ENCODE measurements at regions not wholly inside any gene's neighbourhood (a gene's known extent, or its start where the extent isn't known, plus 50 kb on each side); places are given as distances from the start of the nearest gene placed in this dataset.

DNA sequence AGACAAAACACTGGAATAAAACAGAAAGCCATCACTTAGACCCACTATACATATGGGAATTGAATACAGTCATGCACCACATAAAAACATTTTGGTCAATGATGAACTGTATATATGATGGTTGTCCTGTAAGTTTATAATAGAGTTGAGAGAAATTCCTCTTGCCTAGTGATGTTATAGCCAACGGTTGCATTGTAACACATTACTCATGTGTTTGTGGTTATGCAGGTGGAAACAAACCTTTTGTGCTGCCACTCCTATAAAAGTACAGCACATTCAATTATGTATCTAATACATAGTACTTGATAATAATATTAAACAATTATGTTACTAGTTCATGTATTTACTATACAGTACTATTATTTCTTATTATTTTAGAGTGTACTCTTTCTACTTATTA lies 381.2 kb upstream of the MBL2 start:
- Histone ChIP-seq H3K36me3 (no peaks in the 10 kb centered on the region), H3K4me3 (no peak overlapping the region), H3K27ac (no peak overlapping the region), H3K9me3 (peaks cover 0 to 10% of the 10 kb centered on the region in 2 donors), H3K4me1 (no peaks in the 10 kb centered on the region), H3K27me3 (no peaks in the 10 kb centered on the region)
- TF ChIP-seq, protein P1, sequence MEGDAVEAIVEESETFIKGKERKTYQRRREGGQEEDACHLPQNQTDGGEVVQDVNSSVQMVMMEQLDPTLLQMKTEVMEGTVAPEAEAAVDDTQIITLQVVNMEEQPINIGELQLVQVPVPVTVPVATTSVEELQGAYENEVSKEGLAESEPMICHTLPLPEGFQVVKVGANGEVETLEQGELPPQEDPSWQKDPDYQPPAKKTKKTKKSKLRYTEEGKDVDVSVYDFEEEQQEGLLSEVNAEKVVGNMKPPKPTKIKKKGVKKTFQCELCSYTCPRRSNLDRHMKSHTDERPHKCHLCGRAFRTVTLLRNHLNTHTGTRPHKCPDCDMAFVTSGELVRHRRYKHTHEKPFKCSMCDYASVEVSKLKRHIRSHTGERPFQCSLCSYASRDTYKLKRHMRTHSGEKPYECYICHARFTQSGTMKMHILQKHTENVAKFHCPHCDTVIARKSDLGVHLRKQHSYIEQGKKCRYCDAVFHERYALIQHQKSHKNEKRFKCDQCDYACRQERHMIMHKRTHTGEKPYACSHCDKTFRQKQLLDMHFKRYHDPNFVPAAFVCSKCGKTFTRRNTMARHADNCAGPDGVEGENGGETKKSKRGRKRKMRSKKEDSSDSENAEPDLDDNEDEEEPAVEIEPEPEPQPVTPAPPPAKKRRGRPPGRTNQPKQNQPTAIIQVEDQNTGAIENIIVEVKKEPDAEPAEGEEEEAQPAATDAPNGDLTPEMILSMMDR (IDR thresholded peaks at IDR 0.05) = no peak
- no peak for DNase-seq (ENCODE audit: low spot score)

DNA sequence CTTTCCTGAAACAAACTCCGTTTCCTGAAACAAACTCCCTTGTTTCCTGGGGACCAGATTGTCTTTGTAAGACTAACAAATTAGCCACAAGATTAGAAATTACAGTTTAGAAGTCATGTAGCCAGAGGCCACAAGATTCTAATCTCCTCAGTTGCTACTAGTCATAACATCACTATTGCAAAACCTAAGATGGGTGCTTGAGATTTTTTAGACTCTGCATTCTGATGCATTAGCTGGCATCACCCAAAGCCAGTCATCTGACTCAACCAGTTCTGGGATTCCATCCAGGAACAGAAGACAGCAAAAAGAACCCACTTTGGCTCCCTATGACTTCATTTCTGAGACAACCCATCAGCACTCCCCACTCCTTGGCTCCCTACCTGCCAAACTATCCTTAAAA lies 367.9 kb upstream of the MBL2 start:
- H3K9me3 ChIP-seq = no peaks in the 10 kb centered on the region
- H3K4me1 ChIP-seq = no peaks in the 10 kb centered on the region
- H3K36me3 ChIP-seq = no peaks in the 10 kb centered on the region
- TF ChIP-seq, protein P1 (IDR thresholded peaks at IDR 0.05) = no peak
- no peak overlapping the region for H3K27ac ChIP-seq
- H3K4me3 ChIP-seq = no peak overlapping the region
- H3K27me3 ChIP-seq = no peaks in the 10 kb centered on the region
- no peak for DNase-seq (ENCODE audit: low spot score)

DNA sequence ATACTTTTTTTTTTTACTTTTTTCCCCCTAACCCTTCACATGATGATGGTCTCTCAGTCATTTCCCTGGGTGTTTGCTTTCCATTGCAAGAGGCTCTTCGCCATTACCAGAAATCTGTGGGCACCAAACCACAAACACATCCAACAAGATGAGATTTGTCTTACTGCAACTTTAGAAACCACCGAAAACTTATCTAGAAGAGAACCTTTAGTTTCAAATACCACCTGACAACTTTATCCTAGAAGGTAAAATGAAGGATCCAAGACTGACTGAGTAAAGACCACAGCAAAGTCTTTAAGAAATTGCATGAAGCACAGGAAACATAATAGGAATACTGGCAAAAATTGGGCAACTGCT lies 363.3 kb upstream of the MBL2 start:
- Histone ChIP-seq H3K9me3 (no peaks in the 10 kb centered on the region), H3K27me3 (no peaks in the 10 kb centered on the region), H3K27ac (no peak overlapping the region), H3K36me3 (no peaks in the 10 kb centered on the region), H3K4me1 (no peaks in the 10 kb centered on the region), H3K4me3 (no peak overlapping the region)
- no peak for DNase-seq (ENCODE audit: low spot score)
- TF ChIP-seq, protein P1 (IDR thresholded peaks at IDR 0.05) = no peak

DNA sequence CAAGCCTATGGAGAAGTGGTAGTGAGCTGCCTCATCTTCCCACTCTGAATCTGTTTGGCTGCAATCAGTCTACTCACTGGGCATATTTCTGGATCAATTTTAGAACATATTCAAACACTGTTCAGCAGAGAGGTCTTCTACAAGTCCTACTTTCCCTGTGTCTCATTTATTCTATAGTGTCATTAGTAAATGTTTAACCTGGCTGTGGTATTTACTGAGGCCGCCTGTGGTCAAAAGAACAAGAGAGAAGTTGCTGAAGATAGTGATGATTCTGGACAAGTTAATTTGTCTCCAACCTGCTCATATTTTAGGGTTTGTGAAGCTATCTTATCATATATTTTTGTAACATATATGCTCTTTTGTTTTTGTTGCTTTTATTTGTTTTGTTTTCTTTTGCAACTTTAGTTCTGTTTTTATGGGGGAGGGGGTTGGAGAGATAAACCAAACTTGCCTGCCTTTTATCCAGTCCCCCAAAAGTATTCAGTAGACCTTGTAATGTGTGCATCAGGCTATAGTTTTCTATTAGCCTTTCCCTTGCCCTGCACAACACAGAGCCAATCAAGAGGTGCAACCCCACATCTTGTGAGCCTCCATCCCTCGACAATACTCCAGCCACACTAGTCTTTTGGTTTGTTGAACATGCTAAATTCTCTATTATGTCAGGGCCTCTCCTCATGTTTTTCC lies 362.8 kb upstream of the MBL2 start:
- H3K4me1 ChIP-seq = no peaks in the 10 kb centered on the region
- no peak overlapping the region for H3K4me3 ChIP-seq
- H3K9me3 ChIP-seq = no peaks in the 10 kb centered on the region
- H3K27ac ChIP-seq = no peak overlapping the region
- TF ChIP-seq, protein P1 (IDR thresholded peaks at IDR 0.05) = no peak
- H3K36me3 ChIP-seq = no peaks in the 10 kb centered on the region
- no peak for DNase-seq (ENCODE audit: low spot score)
- H3K27me3 ChIP-seq = no peaks in the 10 kb centered on the region

DNA sequence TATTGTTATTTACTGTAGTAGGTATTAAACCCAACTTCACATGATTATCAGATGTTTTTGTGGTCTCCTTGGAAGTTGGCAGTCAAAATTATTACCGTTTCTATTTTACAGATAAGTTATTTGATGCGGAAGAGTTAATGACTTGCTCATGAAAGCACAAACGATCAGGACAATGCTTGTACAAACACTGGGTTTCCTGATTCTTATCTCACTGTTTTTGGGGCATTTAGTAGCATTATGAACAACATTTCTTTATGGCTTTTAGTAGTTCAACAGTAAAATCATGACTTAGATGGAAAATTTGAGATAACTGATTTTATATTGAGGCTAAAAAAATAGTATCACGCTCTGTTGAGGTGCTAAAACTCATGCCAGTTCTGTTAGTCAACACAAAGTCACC lies 361.5 kb upstream of the MBL2 start:
- Histone ChIP-seq H3K4me1 (no peaks in the 10 kb centered on the region), H3K36me3 (no peaks in the 10 kb centered on the region), H3K4me3 (no peak overlapping the region), H3K27ac (no peak overlapping the region), H3K9me3 (no peaks in the 10 kb centered on the region), H3K27me3 (no peaks in the 10 kb centered on the region)
- TF ChIP-seq, protein P1 (IDR thresholded peaks at IDR 0.05) = no peak
- DNase-seq (ENCODE audit: low spot score) = no peak

DNA sequence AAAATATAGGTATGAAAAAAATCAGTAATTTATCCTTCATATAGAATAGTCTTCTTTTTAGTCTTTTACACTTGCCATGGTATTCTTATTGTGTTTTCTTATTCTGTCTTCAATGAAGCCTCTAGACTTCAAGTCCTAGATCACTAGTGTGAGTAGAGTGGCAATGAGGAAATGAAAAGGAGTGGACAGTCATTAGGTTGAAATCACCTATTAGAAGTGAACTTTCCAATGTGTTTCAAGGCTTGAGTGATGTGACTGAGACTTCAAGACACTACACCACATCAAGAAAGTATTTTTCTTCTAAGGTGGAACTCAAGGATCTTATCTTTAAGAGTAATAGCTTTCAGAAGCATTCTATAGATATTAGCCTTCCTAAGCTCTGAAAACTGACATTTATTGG lies 357.8 kb upstream of the MBL2 start:
- Histone ChIP-seq H3K9me3 (no peaks in the 10 kb centered on the region), H3K4me3 (no peak overlapping the region), H3K36me3 (no peaks in the 10 kb centered on the region), H3K27ac (no peak overlapping the region), H3K27me3 (no peaks in the 10 kb centered on the region), H3K4me1 (no peaks in the 10 kb centered on the region)
- DNase-seq (ENCODE audit: low spot score) = no peak
- TF ChIP-seq, protein P1 (IDR thresholded peaks at IDR 0.05) = no peak

All from right atrium auricular region (tissue), 2 donors.